Ishikawa (cell line): ENCODE measurements at regions not wholly inside any gene's neighbourhood (a gene's known extent, or its start where the extent isn't known, plus 50 kb on each side); places are given as distances from the start of the nearest gene placed in this dataset.

Source experiments
- CEBPB ChIP-seq: IDR thresholded peaks from 2 replicates; pipeline ENCODE4 v1.6.1; 2012
- CREB1 ChIP-seq: IDR thresholded peaks from 2 replicates; pipeline ENCODE4 v1.6.1; 2012; ENCODE audit warnings: low read depth
- EGR1 ChIP-seq: IDR thresholded peaks from 2 replicates; pipeline ENCODE4 v1.6.1; 2012
- EP300 ChIP-seq: IDR thresholded peaks from 2 replicates; pipeline ENCODE4 v1.6.1; 2012; ENCODE audit warnings: borderline replicate concordance
- FOXM1 ChIP-seq: IDR thresholded peaks from 2 replicates; pipeline ENCODE4 v1.6.1; 2012; ENCODE audit warnings: low read depth, borderline replicate concordance
- NFIC ChIP-seq: IDR thresholded peaks from 2 replicates; pipeline ENCODE4 v1.6.1; 2012
- RAD21 ChIP-seq: IDR thresholded peaks from 2 replicates; pipeline ENCODE4 v1.6.1; 2012; ENCODE audit warnings: low read depth
- REST ChIP-seq: IDR thresholded peaks from 2 replicates; pipeline ENCODE4 v1.6.1; 2012; ENCODE audit warnings: low read depth, mild to moderate bottlenecking
- TAF1 ChIP-seq: IDR thresholded peaks from 2 replicates; pipeline ENCODE4 v1.6.1; 2012; ENCODE audit warnings: low read depth, mild to moderate bottlenecking
- TCF12 ChIP-seq: IDR thresholded peaks from 2 replicates; pipeline ENCODE4 v1.6.1; 2012; ENCODE audit warnings: low read depth
- TEAD4 ChIP-seq: IDR thresholded peaks from 2 replicates; pipeline ENCODE4 v1.6.1; 2012
- USF1 ChIP-seq: IDR thresholded peaks from 2 replicates; pipeline ENCODE4 v1.6.1; 2012
- YY1 ChIP-seq: IDR thresholded peaks from 2 replicates; pipeline ENCODE4 v1.6.1; 2012; ENCODE audit warnings: low read depth
- ZBTB7A ChIP-seq: IDR thresholded peaks from 2 replicates; pipeline ENCODE4 v1.6.1; 2012; ENCODE audit warnings: low read depth
- TF ChIP-seq, protein P1 (sequence below): IDR thresholded peaks from 2 replicates; pipeline ENCODE4 v1.6.1; 2012

DNA sequence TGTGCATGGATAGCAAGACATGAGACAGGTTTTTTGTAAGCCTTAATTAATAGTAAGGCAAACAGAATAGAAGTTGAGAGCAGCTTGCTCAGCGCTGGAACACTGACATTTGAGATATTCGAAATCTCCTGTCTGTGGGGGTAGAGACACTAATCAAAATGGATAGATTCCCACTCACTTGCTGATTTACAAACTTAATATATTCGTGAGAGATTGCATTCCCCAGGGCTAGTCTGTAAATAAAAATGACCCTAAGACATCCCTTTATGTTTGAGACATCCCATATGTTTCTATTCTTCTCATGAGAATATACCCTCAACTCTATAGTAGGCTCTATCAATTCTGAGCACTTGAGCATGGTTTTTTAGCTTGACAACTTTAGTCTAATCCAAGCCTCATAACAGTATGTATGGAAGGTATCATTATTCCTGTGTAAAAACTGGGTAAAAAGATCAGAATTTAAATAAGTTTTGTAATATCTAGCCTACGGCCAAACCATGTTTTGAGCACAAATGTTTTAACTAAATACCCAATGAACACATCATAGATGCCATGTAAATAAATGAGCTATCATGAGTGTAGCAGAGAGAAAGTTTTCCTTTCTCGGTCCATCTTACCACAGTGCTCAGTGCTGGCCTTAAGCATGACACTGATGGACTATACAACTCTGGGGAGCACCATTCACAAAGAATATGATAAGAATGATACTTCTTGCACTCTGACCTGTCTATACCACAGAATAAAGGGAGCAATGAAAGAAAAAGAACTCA is 609.2 kb downstream of the PSAT1 start:
- no peak for TF ChIP-seq EGR1

GRCh38 chr9:78909566-78909965 is 612.6 kb downstream of the PSAT1 start:
- TF ChIP-seq FOXM1 = no peak
- no peak for TF ChIP-seq EP300
- TF ChIP-seq TCF12 = no peak
- TF ChIP-seq, protein P1, sequence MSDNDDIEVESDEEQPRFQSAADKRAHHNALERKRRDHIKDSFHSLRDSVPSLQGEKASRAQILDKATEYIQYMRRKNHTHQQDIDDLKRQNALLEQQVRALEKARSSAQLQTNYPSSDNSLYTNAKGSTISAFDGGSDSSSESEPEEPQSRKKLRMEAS = no peak
- TF ChIP-seq USF1 = no peak
- TF ChIP-seq TAF1 = no peak
- TF ChIP-seq CEBPB = no peak
- no peak for TF ChIP-seq YY1
- no peak for TF ChIP-seq NFIC
- TF ChIP-seq RAD21 = no peak
- no peak for TF ChIP-seq CREB1
- no peak for TF ChIP-seq REST
- TF ChIP-seq ZBTB7A = no peak
- TF ChIP-seq EGR1 = no peak
- TF ChIP-seq TEAD4 = no peak

DNA sequence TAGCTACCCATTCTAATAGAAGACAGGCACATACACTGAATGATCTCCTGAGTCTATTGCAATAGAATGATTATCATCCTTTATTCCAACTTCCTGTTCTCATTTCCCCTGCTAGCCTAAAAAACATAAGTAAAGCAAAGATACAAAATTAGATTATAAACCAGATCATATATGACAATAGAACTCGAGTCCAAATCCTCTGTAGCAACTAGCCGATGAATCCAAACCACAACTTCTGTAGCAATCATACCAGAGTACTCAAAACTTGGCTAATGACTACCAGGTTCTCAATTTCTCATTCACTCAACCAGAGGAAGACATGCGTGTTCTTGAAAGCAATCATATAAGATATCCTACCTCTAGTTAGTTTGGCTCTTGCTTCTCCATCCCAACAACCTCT is 622.1 kb downstream of the PSAT1 start:
- no peak for TF ChIP-seq YY1
- TF ChIP-seq, protein P1 = no peak
- no peak for TF ChIP-seq EGR1
- no peak for TF ChIP-seq EP300
- no peak for TF ChIP-seq FOXM1
- TF ChIP-seq USF1 = no peak
- TF ChIP-seq TAF1 = no peak

GRCh38 chr9:78919701-78920100 is 622.8 kb downstream of the PSAT1 start:
- TF ChIP-seq CEBPB (no peak), TCF12 (no peak), REST (no peak), ZBTB7A (no peak), RAD21 (no peak)

DNA sequence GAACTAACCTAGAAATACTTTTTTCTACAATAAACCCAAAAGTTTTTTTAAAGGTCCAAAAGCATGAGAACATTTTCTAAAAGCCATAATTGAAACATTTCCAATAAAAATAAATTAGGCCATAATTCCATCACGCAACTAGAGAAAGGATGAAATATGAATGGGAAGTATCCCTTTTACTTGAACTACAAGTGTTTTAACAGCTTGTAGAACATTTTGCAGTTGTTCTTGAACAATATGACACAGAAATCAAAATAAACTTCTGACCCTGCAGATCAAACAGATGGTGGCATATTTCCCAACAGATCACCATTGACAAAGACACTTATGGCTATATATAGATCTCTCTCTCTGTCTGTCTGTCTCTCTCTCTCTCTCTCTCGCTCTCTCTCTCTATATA is 624.4 kb downstream of the PSAT1 start:
- TF ChIP-seq EP300 (no peak), ZBTB7A (no peak), RAD21 (no peak), TAF1 (no peak), FOXM1 (no peak), YY1 (no peak), NFIC (no peak), TEAD4 (no peak), USF1 (no peak), TCF12 (no peak), REST (no peak), CREB1 (no peak), EGR1 (no peak)
- TF ChIP-seq, protein P1 = no peak
